KMS-11 (cell line): ENCODE measurements at regions not wholly inside any gene's neighbourhood (a gene's known extent, or its start where the extent isn't known, plus 50 kb on each side); places are given as distances from the start of the nearest gene placed in this dataset.

Experiments
- H2AFZ ChIP-seq: fragments of 200-600 bp; sonication (generic); 2 replicates; pipeline ENCODE4 v1.6.1; 2016; ENCODE audit warnings: antibody characterized with exemption, mixed run types, low read depth
- H3K27ac ChIP-seq: fragments of 200-600 bp; sonication (generic); 2 replicates; pipeline ENCODE4 v1.6.1; 2016; ENCODE audit warnings: mild to moderate bottlenecking, mixed run types
- H3K27me3 ChIP-seq: fragments of 200-600 bp; sonication (generic); 2 replicates; pipeline ENCODE4 v1.6.1; 2017; ENCODE audit warnings: mild to moderate bottlenecking, low read depth, mixed run types, moderate library complexity; ENCODE audit not compliant: insufficient read depth
- H3K36me3 ChIP-seq: fragments of 200-600 bp; sonication (generic); 2 replicates; pipeline ENCODE4 v1.6.1; 2017; ENCODE audit warnings: mild to moderate bottlenecking, mixed run types; ENCODE audit not compliant: insufficient read depth
- H3K4me1 ChIP-seq: fragments of 200-600 bp; sonication (generic); 2 replicates; pipeline ENCODE4 v1.6.1; 2016; ENCODE audit warnings: mild to moderate bottlenecking, low read depth, mixed run types; ENCODE audit not compliant: poor library complexity, severe bottlenecking
- H3K4me2 ChIP-seq: fragments of 200-600 bp; sonication (generic); 2 replicates; pipeline ENCODE4 v1.7.0; 2016; ENCODE audit warnings: mild to moderate bottlenecking, mixed run types
- H3K4me3 ChIP-seq: fragments of 200-600 bp; sonication (generic); IDR thresholded peaks from 2 replicates; pipeline ENCODE4 v1.6.1; 2017; ENCODE audit warnings: low read depth, low read length, mixed read lengths; ENCODE audit not compliant: insufficient read depth
- H3K79me2 ChIP-seq: fragments of 200-600 bp; sonication (generic); 2 replicates; pipeline ENCODE4 v1.6.1; 2016; ENCODE audit warnings: low read depth, mixed run types; ENCODE audit not compliant: insufficient read depth
- H3K9ac ChIP-seq: fragments of 200-600 bp; sonication (generic); 2 replicates; pipeline ENCODE4 v1.6.1; 2016; ENCODE audit warnings: mild to moderate bottlenecking, mixed run types
- H4K20me1 ChIP-seq: fragments of 200-600 bp; sonication (generic); 2 replicates; pipeline ENCODE4 v1.6.1; 2016; ENCODE audit warnings: mild to moderate bottlenecking, mixed run types; ENCODE audit not compliant: insufficient read depth
- TF ChIP-seq, protein P1 (sequence below): fragments of 200-600 bp; sonication (generic); conservative IDR thresholded peaks from 2 replicates; pipeline ENCODE4 v1.6.1; 2017; ENCODE audit warnings: low read depth, mild to moderate bottlenecking, antibody characterized with exemption, low read length, moderate library complexity, mixed read lengths

GRCh38 chr1:78250201-78250600 is 204.4 kb downstream of the GIPC2 start:
- Histone ChIP-seq H3K4me3 (no peak overlapping the region), H4K20me1 (no peaks in the 10 kb centered on the region), H3K9ac (no peak overlapping the region), H3K79me2 (no peaks in the 10 kb centered on the region), H2AFZ (no peak overlapping the region), H3K4me2 (no peak overlapping the region), H3K27ac (no peak overlapping the region), H3K36me3 (no peaks in the 10 kb centered on the region), H3K27me3 (no peaks in the 10 kb centered on the region), H3K4me1 (no peaks in the 10 kb centered on the region)
- TF ChIP-seq, protein P1, sequence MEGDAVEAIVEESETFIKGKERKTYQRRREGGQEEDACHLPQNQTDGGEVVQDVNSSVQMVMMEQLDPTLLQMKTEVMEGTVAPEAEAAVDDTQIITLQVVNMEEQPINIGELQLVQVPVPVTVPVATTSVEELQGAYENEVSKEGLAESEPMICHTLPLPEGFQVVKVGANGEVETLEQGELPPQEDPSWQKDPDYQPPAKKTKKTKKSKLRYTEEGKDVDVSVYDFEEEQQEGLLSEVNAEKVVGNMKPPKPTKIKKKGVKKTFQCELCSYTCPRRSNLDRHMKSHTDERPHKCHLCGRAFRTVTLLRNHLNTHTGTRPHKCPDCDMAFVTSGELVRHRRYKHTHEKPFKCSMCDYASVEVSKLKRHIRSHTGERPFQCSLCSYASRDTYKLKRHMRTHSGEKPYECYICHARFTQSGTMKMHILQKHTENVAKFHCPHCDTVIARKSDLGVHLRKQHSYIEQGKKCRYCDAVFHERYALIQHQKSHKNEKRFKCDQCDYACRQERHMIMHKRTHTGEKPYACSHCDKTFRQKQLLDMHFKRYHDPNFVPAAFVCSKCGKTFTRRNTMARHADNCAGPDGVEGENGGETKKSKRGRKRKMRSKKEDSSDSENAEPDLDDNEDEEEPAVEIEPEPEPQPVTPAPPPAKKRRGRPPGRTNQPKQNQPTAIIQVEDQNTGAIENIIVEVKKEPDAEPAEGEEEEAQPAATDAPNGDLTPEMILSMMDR = no peak

DNA sequence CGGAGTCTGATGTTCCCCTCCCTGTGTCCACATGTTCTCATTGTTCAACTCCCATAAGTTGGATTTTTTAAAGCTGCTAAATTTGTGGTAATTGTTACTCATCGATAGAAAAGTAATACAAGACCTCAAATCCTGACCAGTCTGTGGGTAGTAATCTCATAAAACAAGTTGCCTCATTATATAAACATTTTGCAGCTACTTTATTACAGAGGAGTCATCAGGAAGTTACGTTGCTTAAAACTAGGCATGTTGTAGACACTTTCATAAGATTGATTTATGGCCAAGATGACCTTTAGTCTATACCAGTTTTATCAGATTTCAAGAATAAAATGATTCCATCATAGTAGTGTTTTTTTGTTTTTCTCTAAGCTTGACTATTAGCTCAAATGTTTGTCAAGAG is 208.8 kb downstream of the GIPC2 start:
- Histone ChIP-seq H3K27ac (no peak overlapping the region), H3K4me3 (no peak overlapping the region), H3K27me3 (no peaks in the 10 kb centered on the region), H3K36me3 (no peaks in the 10 kb centered on the region), H2AFZ (no peak overlapping the region), H3K4me1 (no peaks in the 10 kb centered on the region), H3K9ac (no peak overlapping the region), H3K4me2 (no peak overlapping the region), H3K79me2 (no peaks in the 10 kb centered on the region), H4K20me1 (no peaks in the 10 kb centered on the region)
- TF ChIP-seq, protein P1 = no peak

GRCh38 chr1:78255383-78255782 is 209.6 kb downstream of the GIPC2 start:
- Histone ChIP-seq H3K4me2 (no peak overlapping the region), H4K20me1 (no peaks in the 10 kb centered on the region), H2AFZ (no peak overlapping the region), H3K36me3 (no peaks in the 10 kb centered on the region), H3K4me1 (no peaks in the 10 kb centered on the region), H3K4me3 (no peak overlapping the region), H3K27ac (no peak overlapping the region), H3K9ac (no peak overlapping the region), H3K79me2 (no peaks in the 10 kb centered on the region), H3K27me3 (no peaks in the 10 kb centered on the region)
- TF ChIP-seq, protein P1 = no peak

DNA sequence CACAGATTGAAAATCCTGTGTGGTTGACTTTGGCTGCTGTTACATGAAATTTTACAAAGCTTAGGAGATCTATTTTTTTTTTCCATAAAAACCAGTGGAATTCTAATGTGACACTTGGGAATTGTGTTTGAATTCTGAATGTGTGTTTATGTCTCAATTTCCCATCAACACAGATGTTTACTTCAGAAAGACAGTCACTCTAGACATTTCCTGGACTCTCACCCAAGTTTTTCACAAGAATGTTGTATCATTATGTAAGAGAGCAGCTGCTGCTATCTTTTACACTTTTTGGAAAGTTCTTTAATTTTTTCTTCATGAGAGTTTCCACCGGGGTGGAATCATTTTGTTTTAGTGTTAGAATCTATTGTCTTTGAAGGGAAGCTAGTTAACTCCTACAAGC is 210.1 kb downstream of the GIPC2 start:
- Histone ChIP-seq H4K20me1 (no peaks in the 10 kb centered on the region), H3K27me3 (no peaks in the 10 kb centered on the region)
- TF ChIP-seq, protein P1 = no peak

More for the DNA sequence above, 210.1 kb downstream of the GIPC2 start:
- no peak overlapping the region for H3K4me3 ChIP-seq
- H3K4me2 ChIP-seq = no peak overlapping the region
- no peak overlapping the region for H3K9ac ChIP-seq
- no peaks in the 10 kb centered on the region for H3K79me2 ChIP-seq
- no peak overlapping the region for H2AFZ ChIP-seq
- H3K27ac ChIP-seq = no peak overlapping the region
- H3K4me1 ChIP-seq = no peaks in the 10 kb centered on the region
- no peaks in the 10 kb centered on the region for H3K36me3 ChIP-seq
